ENCODE measurements at regions not wholly inside any gene's neighbourhood (a gene's known extent, or its start where the extent isn't known, plus 50 kb on each side); places are given as distances from the start of the nearest gene placed in this dataset.

DNA sequence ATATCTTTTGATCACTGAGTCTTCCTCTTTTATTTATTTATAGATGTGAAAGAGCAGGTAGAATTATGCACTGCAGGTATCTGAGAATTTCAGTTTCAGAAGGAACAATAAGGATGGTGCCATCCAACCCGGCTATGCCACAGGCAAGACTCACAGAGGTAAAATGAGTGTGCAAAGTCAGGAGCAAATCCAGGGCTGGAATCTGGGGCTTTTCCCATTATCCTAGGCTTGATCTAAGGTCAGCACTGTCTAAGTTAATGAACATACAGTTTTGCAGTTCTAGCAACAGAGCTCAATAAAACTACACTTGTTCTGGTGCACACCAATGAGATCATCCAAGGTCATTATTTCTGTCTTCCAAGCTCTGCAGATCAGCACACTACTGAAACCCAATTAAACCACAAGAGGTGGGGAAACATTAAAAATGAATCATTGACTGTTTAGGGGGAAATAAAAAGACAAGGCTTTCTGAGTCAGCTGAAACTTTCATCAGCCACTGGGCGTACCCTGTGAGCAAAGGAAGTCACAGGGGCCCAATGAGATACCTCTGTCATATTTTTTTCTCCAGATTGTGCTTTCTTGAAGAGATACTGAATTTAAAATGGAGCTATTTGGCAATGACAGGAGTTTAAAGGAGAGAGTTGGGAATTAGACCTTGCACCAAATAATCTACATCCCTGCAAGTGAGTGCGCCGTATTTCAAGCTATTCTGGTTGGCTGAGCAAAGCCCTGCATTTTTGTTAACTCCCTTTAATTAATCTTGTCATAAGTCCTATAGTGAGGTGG is 662.2 kb upstream of the ZNF608 start:
- no peak overlapping the region for H3K4me3 ChIP-seq (ENCODE audit: low read length)
- TF ChIP-seq, protein P1, sequence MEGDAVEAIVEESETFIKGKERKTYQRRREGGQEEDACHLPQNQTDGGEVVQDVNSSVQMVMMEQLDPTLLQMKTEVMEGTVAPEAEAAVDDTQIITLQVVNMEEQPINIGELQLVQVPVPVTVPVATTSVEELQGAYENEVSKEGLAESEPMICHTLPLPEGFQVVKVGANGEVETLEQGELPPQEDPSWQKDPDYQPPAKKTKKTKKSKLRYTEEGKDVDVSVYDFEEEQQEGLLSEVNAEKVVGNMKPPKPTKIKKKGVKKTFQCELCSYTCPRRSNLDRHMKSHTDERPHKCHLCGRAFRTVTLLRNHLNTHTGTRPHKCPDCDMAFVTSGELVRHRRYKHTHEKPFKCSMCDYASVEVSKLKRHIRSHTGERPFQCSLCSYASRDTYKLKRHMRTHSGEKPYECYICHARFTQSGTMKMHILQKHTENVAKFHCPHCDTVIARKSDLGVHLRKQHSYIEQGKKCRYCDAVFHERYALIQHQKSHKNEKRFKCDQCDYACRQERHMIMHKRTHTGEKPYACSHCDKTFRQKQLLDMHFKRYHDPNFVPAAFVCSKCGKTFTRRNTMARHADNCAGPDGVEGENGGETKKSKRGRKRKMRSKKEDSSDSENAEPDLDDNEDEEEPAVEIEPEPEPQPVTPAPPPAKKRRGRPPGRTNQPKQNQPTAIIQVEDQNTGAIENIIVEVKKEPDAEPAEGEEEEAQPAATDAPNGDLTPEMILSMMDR (conservative IDR thresholded peaks at IDR 0.05; ENCODE audit: low read length): no peak
- DNase-seq (ENCODE audit: low read depth): peak; percentile 82

DNA sequence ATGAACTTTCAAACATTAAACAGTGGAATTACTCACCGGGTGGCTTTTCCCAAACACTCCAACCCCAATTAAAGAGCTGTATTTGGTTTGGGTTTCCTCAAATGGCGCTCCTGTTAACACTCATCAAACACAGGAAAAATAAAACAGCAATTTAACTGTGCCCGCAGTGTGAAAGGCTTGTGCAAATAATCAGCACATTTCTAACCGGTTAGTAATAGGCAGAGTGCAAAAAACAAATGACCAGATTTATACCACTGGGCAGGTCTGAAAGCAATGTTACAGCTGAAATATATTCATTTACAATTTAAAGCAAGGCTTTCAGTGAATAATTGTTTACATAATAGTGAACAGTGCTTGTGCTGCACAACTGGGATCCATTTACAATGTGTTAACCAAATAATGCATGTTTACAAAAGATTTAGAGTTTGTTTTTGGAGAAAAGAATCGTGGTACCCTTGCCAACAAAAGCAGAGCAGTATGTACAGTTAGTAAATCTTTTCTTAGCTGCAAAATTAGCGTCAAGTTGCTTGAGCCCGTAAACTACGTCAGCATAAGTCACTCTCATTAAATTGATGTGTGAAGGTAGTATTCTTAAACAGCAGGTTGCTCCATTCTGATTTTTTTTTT is 662.9 kb upstream of the ZNF608 start:
- H3K4me3 ChIP-seq (ENCODE audit: low read length): no peak overlapping the region
- DNase-seq (ENCODE audit: low read depth): peak; percentile 21
- TF ChIP-seq, protein P1 (conservative IDR thresholded peaks at IDR 0.05; ENCODE audit: low read length): no peak

DNA sequence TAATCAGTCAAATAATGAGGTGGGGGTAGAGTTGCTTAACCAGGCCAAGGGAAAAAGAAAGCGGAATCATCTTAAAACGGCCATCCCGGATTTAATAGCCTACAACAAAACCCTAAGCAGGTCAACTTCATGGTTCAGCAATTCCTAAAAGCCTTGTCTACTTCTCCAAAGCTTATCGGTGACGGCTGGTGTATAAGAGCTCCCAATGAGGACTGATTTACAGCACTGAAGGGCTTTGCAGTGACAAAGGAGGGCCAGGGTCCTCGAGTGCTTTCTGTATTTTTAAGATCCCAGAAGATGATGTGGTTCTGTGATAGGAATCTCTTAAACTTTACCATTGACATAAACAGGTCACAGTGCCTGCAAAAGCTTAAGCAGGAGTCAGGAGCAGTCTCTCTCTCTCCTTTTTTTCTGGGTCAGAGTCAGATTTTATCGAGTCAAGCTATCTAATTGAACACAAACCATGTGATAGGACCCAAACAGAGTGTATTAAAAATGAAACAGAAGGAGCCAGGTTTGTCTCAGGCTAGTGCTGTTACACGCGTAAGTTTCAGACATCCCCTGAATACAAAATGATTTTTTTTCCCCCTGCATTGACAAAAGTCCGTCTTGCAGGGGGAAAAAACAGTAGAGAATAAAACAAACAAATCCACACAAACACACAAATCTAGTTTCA is 663.6 kb upstream of the ZNF608 start:
- H3K4me3 ChIP-seq (ENCODE audit: low read length): no peak overlapping the region
- TF ChIP-seq, protein P1 (conservative IDR thresholded peaks at IDR 0.05; ENCODE audit: low read length): no peak
- DNase-seq (ENCODE audit: low read depth): no peak

DNA sequence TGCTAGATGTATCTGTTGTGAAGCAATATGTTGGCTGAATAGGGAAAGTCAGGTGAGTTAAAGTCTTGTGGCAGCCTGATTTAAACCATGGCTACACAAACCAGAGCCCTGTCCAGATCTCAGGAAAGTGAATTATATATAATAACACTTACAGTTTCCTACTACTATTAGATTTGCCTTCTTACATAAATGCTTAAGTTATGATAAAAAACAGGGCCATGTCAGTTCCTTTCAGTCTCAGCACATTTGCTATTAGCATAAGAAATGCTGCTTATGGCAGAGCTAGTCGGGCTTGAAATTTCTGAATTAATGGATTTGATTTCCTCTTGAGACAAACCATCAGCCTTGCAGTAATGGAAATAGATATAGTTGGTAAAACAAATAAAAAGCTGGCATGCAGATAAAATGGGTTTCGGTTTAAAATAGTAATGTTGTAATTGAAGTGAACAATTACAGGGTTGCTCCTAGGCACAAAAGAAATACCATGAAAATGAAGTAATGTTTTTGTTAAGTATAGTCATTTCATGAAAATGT is 664.2 kb upstream of the ZNF608 start:
- peak; percentile 52 for DNase-seq (ENCODE audit: low read depth)
- TF ChIP-seq, protein P1 (conservative IDR thresholded peaks at IDR 0.05; ENCODE audit: low read length): no peak
- no peak overlapping the region for H3K4me3 ChIP-seq (ENCODE audit: low read length)

DNA sequence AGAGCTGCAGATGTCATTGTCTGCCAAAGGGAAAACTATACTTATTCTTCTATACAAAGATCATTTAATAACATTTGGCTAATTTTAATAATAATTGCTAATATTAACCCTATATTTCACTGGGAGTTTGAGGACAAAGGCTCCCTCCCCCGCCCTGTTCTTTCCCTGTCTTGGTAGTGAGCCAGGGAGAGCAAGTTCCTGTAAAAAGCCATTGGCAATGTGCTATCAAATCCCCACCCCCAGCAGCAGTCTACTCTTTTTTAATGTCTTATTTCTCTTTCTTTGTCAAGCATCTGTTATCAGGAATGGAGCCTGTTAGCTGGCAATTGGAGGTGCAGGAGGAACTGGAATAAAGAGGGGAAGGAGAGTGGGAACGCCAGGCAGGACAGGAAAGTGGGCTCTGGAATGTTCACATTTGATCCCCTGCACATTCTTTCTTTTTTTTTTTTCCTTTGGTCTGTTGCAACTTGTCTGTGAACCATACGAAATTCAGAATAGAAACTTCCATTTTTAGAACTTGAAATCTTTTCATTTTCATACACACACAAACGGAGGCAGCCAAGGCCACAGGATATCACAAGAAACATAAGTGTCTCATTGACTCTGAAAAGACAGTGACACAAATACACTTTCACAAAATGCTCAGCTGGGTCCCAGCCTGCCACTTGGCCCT is 664.8 kb upstream of the ZNF608 start:
- H3K4me3 ChIP-seq (ENCODE audit: low read length): no peak overlapping the region
- TF ChIP-seq, protein P1 (conservative IDR thresholded peaks at IDR 0.05; ENCODE audit: low read length): no peak
- no peak for DNase-seq (ENCODE audit: low read depth)

DNA sequence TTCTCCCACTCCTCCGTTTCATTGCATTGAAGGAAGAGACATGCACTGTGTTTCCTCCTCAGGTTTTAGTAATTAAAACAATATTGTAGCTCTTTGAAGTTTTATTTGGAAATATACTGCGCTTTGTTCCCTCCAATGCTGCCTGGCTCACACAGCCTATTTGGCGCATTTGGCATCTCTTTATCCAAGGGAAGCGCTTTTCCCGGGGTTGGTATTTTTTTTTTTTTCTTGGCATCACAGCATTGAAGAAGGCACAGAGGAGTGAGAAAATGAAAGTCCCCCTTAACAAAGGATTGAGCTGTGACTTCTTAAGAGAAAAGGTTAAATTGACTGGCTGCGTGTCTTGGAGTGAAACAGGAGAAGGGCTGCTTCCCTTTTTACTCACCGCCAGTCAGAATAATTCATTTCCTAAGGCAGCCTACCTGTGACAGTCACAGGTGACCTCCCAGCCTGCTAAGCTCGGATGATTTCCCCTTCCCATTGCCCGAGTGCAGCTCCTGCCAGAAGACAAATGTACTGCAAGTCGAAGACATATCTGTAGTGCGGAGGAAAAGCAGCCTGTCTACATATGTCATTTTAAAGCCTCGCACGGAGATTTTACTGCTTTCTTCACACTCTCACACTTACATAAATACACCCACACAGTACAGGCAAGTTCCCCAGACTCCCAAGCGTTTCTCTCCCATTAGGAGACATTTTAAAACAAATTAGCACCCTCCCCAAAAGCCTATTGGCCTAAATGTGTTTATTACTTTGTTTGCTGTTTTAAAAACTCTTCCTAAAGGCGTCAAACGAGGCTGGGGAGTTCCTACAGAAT is 665.5 kb upstream of the ZNF608 start:
- H3K4me3 ChIP-seq (ENCODE audit: low read length): peak overlapping the region; percentile 24
- no peak for DNase-seq (ENCODE audit: low read depth)
- TF ChIP-seq, protein P1 (conservative IDR thresholded peaks at IDR 0.05; ENCODE audit: low read length): no peak; the same call in 1 of the 2 replicates
